ENCODE measurements at regions not wholly inside any gene's neighbourhood (a gene's known extent, or its start where the extent isn't known, plus 50 kb on each side); places are given as distances from the start of the nearest gene placed in this dataset.

GRCh38 chr4:189035654-189036053, 896.4 kb downstream of the TRIML1 start:
- Histone ChIP-seq H3K4me3 (ENCODE audit: low read length in 2 of 2) (no peak overlapping the region), H4K8ac (ENCODE audit: low read depth, low read length) (no peak overlapping the region), H2AFZ (ENCODE audit: low read length) (no peak overlapping the region), H2AK5ac (ENCODE audit: low read depth, low read length) (no peak overlapping the region), H3K36me3 (replicated peaks in 1 of 2; ENCODE audit: control insufficient read depth in 2 of 2, insufficient read depth in 2 of 2, low read length in 2 of 2) (no peaks in the 10 kb centered on the region), H2BK15ac (ENCODE audit: low read length) (peak overlapping the region; percentile 15), H3K27me3 (ENCODE audit: control insufficient read depth in 3 of 3, insufficient read depth in 3 of 3, low read depth in 1 of 3, low read length in 3 of 3) (no peaks in the 10 kb centered on the region), H3K9me3 (replicated peaks in 1 of 2; ENCODE audit: control insufficient read depth in 2 of 2, insufficient read depth in 1 of 2, low read depth in 1 of 2, low read length in 2 of 2) (peaks cover 0 to 6% of the 10 kb centered on the region in 2 donors), H2BK120ac (ENCODE audit: low read depth, low read length) (no peak overlapping the region), H2BK12ac (ENCODE audit: low read length) (no peak overlapping the region), H3K27ac (replicated peaks; ENCODE audit: low read length) (no peak overlapping the region), H3K18ac (ENCODE audit: low read length) (peak overlapping the region; percentile 75), H3K23ac (ENCODE audit: low read depth, low read length, poor library complexity) (no peak overlapping the region), H3K4me1 (ENCODE audit: control insufficient read depth in 2 of 2, insufficient read depth in 1 of 2, low read depth in 1 of 2, low read length in 2 of 2) (peaks cover 0 to 2% of the 10 kb centered on the region in 2 donors), H3K14ac (ENCODE audit: low read length) (no peak overlapping the region), H3K79me1 (ENCODE audit: low read depth, low read length) (no peaks in the 10 kb centered on the region), H3K4ac (ENCODE audit: low read length) (no peak overlapping the region), H2BK5ac (ENCODE audit: low read length) (no peak overlapping the region), H3K9ac (ENCODE audit: low read depth, low read length, poor library complexity) (no peak overlapping the region), H3K4me2 (ENCODE audit: insufficient read depth, low read length, poor library complexity, severe bottlenecking) (no peak overlapping the region), H4K91ac (ENCODE audit: low read depth, low read length, poor library complexity) (no peak overlapping the region)
- no CpG with 5 or more reads among the region's 19 CpGs for WGBS, 2 donors (ENCODE audit: extremely low coverage in 2 of 2, insufficient read length in 2 of 2, insufficient replicate concordance in 1 of 2)
- DNase-seq (ENCODE audit: low spot score) = no peak

GRCh38 chr4:189036906-189037305, 897.7 kb downstream of the TRIML1 start:
- no peak overlapping the region for H2BK12ac ChIP-seq (ENCODE audit: low read length)
- no peaks in the 10 kb centered on the region for H3K79me1 ChIP-seq (ENCODE audit: low read depth, low read length)
- no peak overlapping the region for H3K23ac ChIP-seq (ENCODE audit: low read depth, low read length, poor library complexity)
- H2AFZ ChIP-seq (ENCODE audit: low read length) = no peak overlapping the region
- H3K18ac ChIP-seq (ENCODE audit: low read length) = no peak overlapping the region
- H3K27ac ChIP-seq (replicated peaks; ENCODE audit: low read length) = no peak overlapping the region
- no peak overlapping the region for H3K9ac ChIP-seq (ENCODE audit: low read depth, low read length, poor library complexity)
- no peak for DNase-seq (ENCODE audit: low spot score)
- no peak overlapping the region for H3K4ac ChIP-seq (ENCODE audit: low read length)
- H3K4me1 ChIP-seq (ENCODE audit: control insufficient read depth in 2 of 2, insufficient read depth in 1 of 2, low read depth in 1 of 2, low read length in 2 of 2) = peaks cover 0 to 2% of the 10 kb centered on the region in 2 donors
- no peak overlapping the region for H4K91ac ChIP-seq (ENCODE audit: low read depth, low read length, poor library complexity)
- H2BK15ac ChIP-seq (ENCODE audit: low read length) = no peak overlapping the region
- no CpG with 5 or more reads among the region's 6 CpGs for WGBS, 2 donors (ENCODE audit: extremely low coverage in 2 of 2, insufficient read length in 2 of 2, insufficient replicate concordance in 1 of 2)
- H4K8ac ChIP-seq (ENCODE audit: low read depth, low read length) = no peak overlapping the region
- H3K9me3 ChIP-seq (replicated peaks in 1 of 2; ENCODE audit: control insufficient read depth in 2 of 2, insufficient read depth in 1 of 2, low read depth in 1 of 2, low read length in 2 of 2) = peaks cover 0 to 5% of the 10 kb centered on the region in 2 donors
- no peak overlapping the region for H2AK5ac ChIP-seq (ENCODE audit: low read depth, low read length)
- no peak overlapping the region for H2BK5ac ChIP-seq (ENCODE audit: low read length)
- no peak overlapping the region for H3K4me3 ChIP-seq (ENCODE audit: low read length in 2 of 2)
- H2BK120ac ChIP-seq (ENCODE audit: low read depth, low read length) = no peak overlapping the region
- H3K14ac ChIP-seq (ENCODE audit: low read length) = no peak overlapping the region
- H3K36me3 ChIP-seq (replicated peaks in 1 of 2; ENCODE audit: control insufficient read depth in 2 of 2, insufficient read depth in 2 of 2, low read length in 2 of 2) = no peaks in the 10 kb centered on the region
- no peaks in the 10 kb centered on the region for H3K27me3 ChIP-seq (ENCODE audit: control insufficient read depth in 3 of 3, insufficient read depth in 3 of 3, low read depth in 1 of 3, low read length in 3 of 3)
- H3K4me2 ChIP-seq (ENCODE audit: insufficient read depth, low read length, poor library complexity, severe bottlenecking) = no peak overlapping the region

DNA sequence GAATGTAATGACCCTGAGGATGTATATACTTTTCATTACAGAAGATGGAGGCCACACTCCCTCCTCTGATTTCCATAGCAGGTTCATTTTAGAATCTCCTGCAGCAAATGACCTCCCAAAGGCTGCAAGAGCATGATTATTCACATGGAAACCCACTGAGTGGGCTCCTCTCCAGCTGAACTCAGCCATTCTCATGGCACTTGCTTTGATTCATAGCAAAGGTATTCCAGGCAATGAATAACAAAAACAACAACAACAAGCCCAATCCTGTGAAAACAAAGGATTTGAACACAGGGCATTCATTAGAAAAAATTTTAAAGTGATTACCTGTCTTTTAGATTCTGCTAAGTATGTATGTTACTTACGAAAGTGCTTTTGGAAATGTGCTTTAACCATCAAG, 894.0 kb upstream of the FRG1 start:
- Histone ChIP-seq H3K9me3 (replicated peaks in 1 of 2; ENCODE audit: control insufficient read depth in 2 of 2, insufficient read depth in 1 of 2, low read depth in 1 of 2, low read length in 2 of 2) (no peaks in the 10 kb centered on the region), H3K4ac (ENCODE audit: low read length) (no peak overlapping the region), H2BK5ac (ENCODE audit: low read length) (no peak overlapping the region), H4K8ac (ENCODE audit: low read depth, low read length) (no peak overlapping the region), H2BK12ac (ENCODE audit: low read length) (no peak overlapping the region), H3K23ac (ENCODE audit: low read depth, low read length, poor library complexity) (no peak overlapping the region), H3K9ac (ENCODE audit: low read depth, low read length, poor library complexity) (no peak overlapping the region), H3K79me1 (ENCODE audit: low read depth, low read length) (no peaks in the 10 kb centered on the region), H3K18ac (ENCODE audit: low read length) (no peak overlapping the region), H3K4me1 (ENCODE audit: control insufficient read depth in 2 of 2, insufficient read depth in 1 of 2, low read depth in 1 of 2, low read length in 2 of 2) (peaks cover 0 to 4% of the 10 kb centered on the region in 2 donors), H2BK15ac (ENCODE audit: low read length) (no peak overlapping the region), H4K91ac (ENCODE audit: low read depth, low read length, poor library complexity) (no peak overlapping the region), H3K14ac (ENCODE audit: low read length) (no peak overlapping the region), H3K36me3 (replicated peaks in 1 of 2; ENCODE audit: control insufficient read depth in 2 of 2, insufficient read depth in 2 of 2, low read length in 2 of 2) (no peaks in the 10 kb centered on the region), H3K4me3 (ENCODE audit: low read length in 2 of 2) (no peak overlapping the region), H2AFZ (ENCODE audit: low read length) (no peak overlapping the region), H3K27ac (replicated peaks; ENCODE audit: low read length) (no peak overlapping the region), H3K4me2 (ENCODE audit: insufficient read depth, low read length, poor library complexity, severe bottlenecking) (no peak overlapping the region), H2BK120ac (ENCODE audit: low read depth, low read length) (no peak overlapping the region), H2AK5ac (ENCODE audit: low read depth, low read length) (no peak overlapping the region), H3K27me3 (ENCODE audit: control insufficient read depth in 3 of 3, insufficient read depth in 3 of 3, low read depth in 1 of 3, low read length in 3 of 3) (no peaks in the 10 kb centered on the region)
- WGBS, 2 donors (ENCODE audit: extremely low coverage in 2 of 2, insufficient read length in 2 of 2, insufficient replicate concordance in 1 of 2) = no CpG with 5 or more reads among the region's 1 CpG
- no peak for DNase-seq (ENCODE audit: low spot score)

GRCh38 chr4:189048119-189048518, 892.6 kb upstream of the FRG1 start:
- H3K14ac ChIP-seq (ENCODE audit: low read length) = no peak overlapping the region
- no peak overlapping the region for H3K4me2 ChIP-seq (ENCODE audit: insufficient read depth, low read length, poor library complexity, severe bottlenecking)
- no peaks in the 10 kb centered on the region for H3K36me3 ChIP-seq (replicated peaks in 1 of 2; ENCODE audit: control insufficient read depth in 2 of 2, insufficient read depth in 2 of 2, low read length in 2 of 2)
- H3K4ac ChIP-seq (ENCODE audit: low read length) = no peak overlapping the region
- H4K8ac ChIP-seq (ENCODE audit: low read depth, low read length) = no peak overlapping the region
- no peak overlapping the region for H2BK12ac ChIP-seq (ENCODE audit: low read length)
- no peaks in the 10 kb centered on the region for H3K9me3 ChIP-seq (replicated peaks in 1 of 2; ENCODE audit: control insufficient read depth in 2 of 2, insufficient read depth in 1 of 2, low read depth in 1 of 2, low read length in 2 of 2)
- H2BK15ac ChIP-seq (ENCODE audit: low read length) = no peak overlapping the region
- H3K79me1 ChIP-seq (ENCODE audit: low read depth, low read length) = no peaks in the 10 kb centered on the region
- no peak overlapping the region for H2BK120ac ChIP-seq (ENCODE audit: low read depth, low read length)
- no peak overlapping the region for H3K9ac ChIP-seq (ENCODE audit: low read depth, low read length, poor library complexity)
- H4K91ac ChIP-seq (ENCODE audit: low read depth, low read length, poor library complexity) = no peak overlapping the region
- no CpG with 5 or more reads among the region's 1 CpG for WGBS, 2 donors (ENCODE audit: extremely low coverage in 2 of 2, insufficient read length in 2 of 2, insufficient replicate concordance in 1 of 2)
- H2AFZ ChIP-seq (ENCODE audit: low read length) = no peak overlapping the region
- H3K18ac ChIP-seq (ENCODE audit: low read length) = no peak overlapping the region
- no peak overlapping the region for H3K23ac ChIP-seq (ENCODE audit: low read depth, low read length, poor library complexity)
- DNase-seq (ENCODE audit: low spot score) = no peak
- no peak overlapping the region for H3K27ac ChIP-seq (replicated peaks; ENCODE audit: low read length)
- no peak overlapping the region for H2BK5ac ChIP-seq (ENCODE audit: low read length)
- H3K27me3 ChIP-seq (ENCODE audit: control insufficient read depth in 3 of 3, insufficient read depth in 3 of 3, low read depth in 1 of 3, low read length in 3 of 3) = no peaks in the 10 kb centered on the region
- peaks cover 0 to 4% of the 10 kb centered on the region in 2 donors for H3K4me1 ChIP-seq (ENCODE audit: control insufficient read depth in 2 of 2, insufficient read depth in 1 of 2, low read depth in 1 of 2, low read length in 2 of 2)
- no peak overlapping the region for H3K4me3 ChIP-seq (ENCODE audit: low read length in 2 of 2)
- no peak overlapping the region for H2AK5ac ChIP-seq (ENCODE audit: low read depth, low read length)

Measured in neuronal stem cell (in vitro differentiated cells).